HG03139 (cell line): ENCODE measurements at regions not wholly inside any gene's neighbourhood (a gene's known extent, or its start where the extent isn't known, plus 50 kb on each side); places are given as distances from the start of the nearest gene placed in this dataset.
"Not testable (repeated sequence)": the region's sequence is repeated elsewhere in the genome, so short reads cannot be mapped to it uniquely, and the experiment has no call there.

ENCODE experiments used
- ATAC-seq: cut with Tn5 transposase; IDR thresholded peaks from one replicate; pipeline ENCODE4 v1.9.1; 2021; ENCODE audit not compliant: unreplicated experiment

GRCh38 chr5:92748072-92748676, 832.8 kb downstream of the NR2F1-AS1 start:
- ATAC-seq = no peak

DNA sequence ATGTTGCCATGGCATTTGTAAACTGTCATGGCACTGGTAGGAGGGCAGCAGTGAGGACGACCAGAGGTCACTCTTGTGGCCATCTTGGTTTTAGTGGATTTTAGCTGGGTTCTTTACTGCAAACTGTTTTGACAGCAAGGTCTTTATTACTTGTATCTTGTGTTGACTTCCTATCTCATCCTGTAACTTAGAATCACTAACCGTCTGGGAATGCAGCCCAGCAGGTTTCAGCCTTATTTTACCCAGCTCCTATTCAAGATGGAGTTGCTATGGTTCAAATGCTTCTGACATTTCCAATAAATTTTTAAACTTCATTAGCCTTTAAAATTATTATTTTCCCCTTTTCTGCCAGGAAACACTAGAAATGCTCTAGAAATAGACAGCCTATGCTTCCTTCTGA, 839.1 kb downstream of the NR2F1-AS1 start:
- no peak for ATAC-seq

DNA sequence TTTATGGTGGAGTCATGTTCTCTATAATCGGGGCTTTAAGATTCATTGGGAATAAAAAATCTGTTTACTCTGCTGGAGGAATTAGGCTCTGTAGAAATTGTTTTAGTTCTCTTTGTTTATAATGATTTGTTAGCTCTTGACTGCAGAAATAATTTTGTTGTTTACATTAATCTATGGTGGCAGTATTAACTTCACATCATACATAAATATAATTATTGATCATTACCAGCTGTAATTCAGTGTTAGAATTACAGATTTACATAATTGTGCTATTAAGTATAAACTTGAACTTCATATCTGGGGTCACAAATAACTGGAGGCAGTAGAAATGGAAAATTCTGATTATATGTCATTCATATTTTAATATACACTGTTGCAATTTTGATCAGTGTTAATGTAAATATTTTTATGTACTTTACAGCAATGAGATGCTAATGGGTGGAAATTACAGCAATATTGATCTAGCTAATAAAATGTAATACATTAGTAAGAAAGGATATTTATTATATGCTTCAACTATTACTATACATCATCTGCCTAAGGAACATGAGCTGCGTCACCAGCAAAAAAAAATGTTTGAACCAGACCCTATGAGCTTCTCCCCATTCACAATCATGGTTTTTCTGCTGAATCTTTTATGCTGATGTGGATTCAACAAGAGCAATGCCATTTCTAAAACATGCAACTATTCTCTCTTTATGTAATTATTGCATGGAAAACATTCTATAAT, 846.6 kb downstream of the NR2F1-AS1 start:
- ATAC-seq = no peak

DNA sequence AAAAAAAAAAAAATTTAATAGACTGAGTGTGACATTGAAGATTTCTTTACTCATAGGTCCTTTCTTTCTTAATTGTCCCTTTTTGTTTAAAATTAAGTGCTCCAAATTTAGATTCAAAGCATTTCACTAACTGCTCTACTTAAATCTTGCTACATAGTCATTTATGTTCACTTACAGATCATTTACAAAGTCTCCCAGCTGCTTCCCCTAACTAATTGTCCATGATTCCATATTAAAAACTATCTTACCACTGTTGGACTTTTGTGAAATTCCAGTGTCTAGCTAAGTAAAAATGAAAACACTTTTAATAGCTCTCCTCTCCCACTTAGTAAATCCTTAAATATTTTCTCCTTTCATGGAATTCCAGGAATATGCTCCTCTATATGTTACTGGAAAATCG, 850.5 kb downstream of the NR2F1-AS1 start:
- no peak for ATAC-seq

DNA sequence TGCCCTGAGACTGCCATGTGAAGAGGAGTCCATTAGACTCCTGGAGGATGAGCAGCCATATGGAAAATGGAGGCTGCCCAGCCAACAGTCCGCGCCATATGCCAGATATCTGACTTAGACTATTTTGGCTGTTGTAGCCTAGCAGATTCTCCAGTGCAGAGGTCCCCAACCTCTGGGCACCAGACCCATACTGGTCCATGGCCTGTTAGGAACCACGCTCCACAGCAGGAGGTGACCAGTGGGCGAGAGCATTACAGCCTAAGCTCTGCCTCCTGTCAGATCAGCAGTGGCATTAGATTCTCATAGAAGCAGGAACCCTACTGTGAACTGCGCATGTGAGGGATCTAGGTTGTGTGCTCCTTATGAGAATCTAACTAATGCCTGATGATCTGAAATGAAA, 851.9 kb downstream of the NR2F1-AS1 start:
- ATAC-seq = no peak

- no peak for ATAC-seq
Observed at GRCh38 chr5:92715946-92716520, 865.0 kb downstream of the NR2F1-AS1 start.

DNA sequence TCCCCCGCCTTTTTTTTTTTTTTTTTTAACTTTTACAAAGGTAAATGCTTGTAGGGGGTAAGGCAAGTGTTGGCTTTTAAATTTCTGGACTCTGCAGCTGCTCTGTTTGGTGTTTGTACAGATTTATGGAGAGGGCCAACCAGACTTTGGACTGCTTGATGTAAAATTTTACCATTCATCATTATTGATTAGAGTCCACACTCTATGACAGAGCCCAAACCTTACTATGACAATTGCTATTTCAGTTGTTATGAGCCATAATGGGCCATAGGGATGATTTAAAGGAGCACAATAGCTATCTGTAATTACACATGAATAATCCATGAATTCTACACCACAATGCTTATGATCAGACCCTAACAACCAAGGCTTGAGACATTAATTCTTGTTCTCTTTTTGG, 867.2 kb downstream of the NR2F1-AS1 start:
- ATAC-seq = no peak

DNA sequence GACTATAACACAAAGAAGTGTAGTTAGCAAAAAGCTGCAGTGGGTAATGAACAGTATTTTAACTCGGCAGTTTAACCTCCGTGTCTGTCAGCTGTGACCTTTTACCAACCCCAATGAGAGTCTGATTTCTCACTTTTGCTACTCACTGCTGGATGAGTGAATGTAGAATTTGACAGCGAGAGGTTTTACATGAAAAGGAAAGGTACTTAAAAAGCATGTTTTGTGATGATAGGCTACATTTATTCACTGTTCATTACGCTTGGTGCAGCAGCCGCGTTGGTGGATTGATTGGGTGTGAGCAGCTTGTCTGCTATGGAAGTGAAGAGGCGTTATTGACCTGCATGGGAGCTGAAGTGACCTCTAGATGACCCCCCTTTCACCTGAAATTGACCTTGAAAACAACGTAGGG, 867.7 kb downstream of the NR2F1-AS1 start:
- no peak for ATAC-seq

- no peak for ATAC-seq
Observed at GRCh38 chr5:92711956-92712355, 869.1 kb downstream of the NR2F1-AS1 start.

- no peak for ATAC-seq
Observed at GRCh38 chr5:92704590-92704989, 876.4 kb downstream of the NR2F1-AS1 start.

- no peak for ATAC-seq
Observed at GRCh38 chr5:92703976-92704375, 877.0 kb downstream of the NR2F1-AS1 start.

GRCh38 chr5:92695123-92696003, 885.7 kb downstream of the NR2F1-AS1 start:
- ATAC-seq = no peak

- no peak for ATAC-seq
Observed at GRCh38 chr5:92694067-92694466, 887.0 kb downstream of the NR2F1-AS1 start.

DNA sequence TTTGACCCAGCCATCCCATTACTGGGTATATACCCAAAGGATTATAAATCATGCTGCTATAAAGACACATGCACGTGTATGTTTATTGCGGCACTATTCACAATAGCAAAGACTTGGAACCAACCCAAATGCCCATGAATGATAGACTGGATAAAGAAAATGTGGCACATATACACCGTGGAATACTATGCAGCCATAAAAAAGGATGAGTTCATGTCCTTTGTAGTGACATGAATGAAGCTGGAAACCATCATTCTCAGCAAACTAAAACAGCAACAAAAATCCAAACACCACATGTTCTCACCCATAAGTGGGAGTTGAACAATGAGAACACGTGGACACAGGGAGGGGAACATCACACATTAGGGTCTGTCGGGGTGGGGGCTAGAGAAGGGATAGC, 889.1 kb downstream of the NR2F1-AS1 start:
- not testable (repeated sequence) for ATAC-seq

DNA sequence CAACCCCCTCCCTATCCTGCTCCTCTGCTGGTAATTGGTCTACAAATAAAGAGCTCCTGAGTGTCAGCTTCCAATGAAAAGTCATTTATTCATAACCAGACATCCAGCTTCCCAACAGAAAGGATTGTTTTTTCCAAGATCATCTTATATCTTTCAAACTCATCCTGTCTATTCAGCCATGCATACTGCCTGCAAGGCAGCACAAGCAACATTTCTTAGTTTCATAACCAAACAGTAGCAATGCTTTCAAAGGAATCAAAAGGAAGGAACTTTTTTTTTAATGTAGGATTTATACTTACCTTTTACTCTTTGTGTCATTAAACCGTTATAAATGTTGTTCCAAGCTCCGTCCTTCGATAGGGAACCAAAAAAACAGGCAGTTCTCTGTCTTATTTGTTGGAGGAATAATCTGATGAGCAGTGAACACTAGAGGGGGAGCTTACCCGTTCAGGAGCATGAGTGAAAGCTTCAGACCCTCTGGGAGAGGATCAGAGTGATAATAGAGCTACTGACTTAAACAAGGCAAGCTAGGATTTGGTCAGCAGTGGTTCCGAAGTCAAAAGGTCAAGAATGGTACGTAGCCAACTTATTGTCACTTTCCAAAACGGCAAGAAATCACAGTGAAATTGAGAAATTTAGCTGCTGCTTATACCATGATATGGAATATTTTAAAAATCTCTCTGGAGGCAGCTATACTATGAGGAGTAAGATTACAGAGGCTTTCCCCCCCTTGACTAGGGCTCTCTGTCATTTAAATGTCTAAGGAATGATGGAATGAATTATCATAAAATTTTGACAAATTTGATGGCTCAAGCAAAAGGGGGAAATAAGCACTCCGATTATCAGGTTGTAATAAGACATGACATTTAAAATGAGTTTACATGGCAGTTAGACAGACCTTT, 892.9 kb downstream of the NR2F1-AS1 start:
- ATAC-seq = no peak

DNA sequence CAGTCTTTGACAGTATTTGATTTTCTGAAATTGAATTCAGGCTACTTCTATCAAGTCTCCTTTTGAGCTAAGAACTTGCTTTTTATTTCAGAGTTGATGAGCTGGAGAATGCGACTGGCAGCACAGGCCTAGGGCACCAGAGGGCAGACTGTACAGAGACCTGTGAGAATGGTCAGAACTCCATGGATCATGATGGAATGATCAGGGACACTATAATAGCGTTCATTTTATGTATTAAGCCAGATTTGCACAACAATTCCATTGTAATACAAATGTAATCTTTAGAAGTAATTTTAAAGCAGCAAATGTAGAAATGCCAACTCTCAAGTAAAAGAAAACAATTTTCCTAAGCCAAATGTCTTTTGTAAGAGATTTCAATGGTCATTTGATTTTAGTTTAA, 902.4 kb downstream of the NR2F1-AS1 start:
- ATAC-seq = no peak

DNA sequence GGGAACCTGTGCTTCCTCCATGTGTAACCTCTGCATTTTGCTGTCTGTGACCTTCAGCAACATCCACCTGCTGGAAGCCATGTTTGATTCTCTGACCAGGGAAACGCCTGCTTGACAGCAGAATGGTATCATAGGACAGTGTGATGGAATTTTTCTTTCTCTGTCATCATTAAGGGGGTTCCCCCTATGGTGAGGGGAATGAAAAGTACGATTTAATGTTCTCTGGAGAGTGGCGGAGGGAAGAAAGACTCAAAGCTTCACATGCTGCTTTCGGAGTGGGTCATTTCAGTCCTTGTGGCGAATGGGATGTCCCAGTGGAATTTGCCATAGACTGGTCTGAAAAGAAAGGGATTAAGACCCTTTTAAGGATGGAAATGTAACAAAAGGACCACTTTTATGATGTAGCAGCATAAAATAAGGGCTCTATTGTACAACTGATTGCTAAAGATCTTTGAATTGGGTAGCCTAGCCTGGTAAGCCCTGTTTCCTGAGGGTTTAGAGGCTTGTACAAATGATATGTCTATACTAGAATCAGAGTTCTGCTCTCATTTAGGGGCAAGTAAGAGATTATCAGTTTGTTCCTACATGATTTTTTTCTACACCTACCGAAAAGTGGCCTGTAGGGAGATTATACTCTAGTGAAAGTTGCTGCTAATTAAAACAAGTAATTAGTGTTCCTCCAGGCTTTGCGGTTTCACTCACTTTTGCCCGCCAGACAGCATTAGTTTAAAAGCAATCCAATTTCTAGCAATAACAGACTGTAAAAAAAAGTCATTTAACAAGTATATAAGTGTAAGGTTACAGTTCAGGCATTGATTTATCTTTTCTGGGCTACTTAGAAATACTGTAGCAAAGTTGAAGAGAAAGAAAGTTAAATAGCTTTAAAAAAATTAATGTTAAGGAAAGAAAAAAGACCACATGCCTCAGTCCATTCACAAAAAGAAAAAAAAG, 904.5 kb downstream of the NR2F1-AS1 start:
- ATAC-seq = no peak

DNA sequence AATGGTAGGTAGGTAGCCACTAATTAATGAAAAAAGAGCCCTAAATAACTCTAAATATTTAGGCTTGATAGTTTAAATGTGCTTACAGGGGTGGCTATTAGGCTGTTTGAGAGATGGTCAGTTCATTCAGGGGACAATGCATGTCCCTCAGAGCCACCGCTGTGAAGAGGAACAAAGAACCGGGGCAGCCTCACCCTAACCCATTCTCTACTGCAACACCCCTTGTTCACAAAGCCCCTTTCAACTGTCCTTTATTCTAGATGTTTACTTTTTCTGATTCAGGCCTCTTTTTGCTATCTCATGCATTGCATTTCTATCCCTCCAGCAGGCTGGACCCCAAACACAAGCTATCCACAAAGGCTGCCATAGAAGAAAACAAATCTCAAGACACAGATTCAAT, 906.7 kb downstream of the NR2F1-AS1 start:
- no peak for ATAC-seq

GRCh38 chr5:92665506-92665905, 915.5 kb downstream of the NR2F1-AS1 start:
- ATAC-seq = no peak
